Hypothalamus (tissue), 51 donors: ENCODE measurements at regions not wholly inside any gene's neighbourhood (a gene's known extent, or its start where the extent isn't known, plus 50 kb on each side); places are given as distances from the start of the nearest gene placed in this dataset.

ENCODE experiments used
- DNase-seq, 51 donors: peaks; one replicate each; lab custom pipeline; 2025; lab: John Stamatoyannopoulos, UW

DNA sequence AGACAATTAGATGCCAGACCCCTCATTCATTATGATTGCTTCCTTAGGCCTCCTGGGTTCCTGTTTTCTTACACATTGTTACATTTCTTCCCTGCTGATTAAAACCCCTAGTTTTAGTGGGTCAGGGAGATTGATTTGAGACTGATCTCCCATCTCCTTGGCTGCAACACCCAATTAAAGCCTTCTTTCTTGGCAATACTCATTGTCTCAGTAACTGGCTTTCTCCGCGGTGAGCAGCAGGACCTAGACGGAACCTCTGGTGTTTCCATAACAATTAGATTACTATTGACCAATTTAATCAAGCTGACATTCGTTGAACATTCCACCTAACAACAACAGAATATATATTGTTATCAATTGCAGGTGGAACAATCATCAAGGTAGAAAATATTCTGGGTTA, 1676.4 kb upstream of the SLC39A10 start:
- no peak for DNase-seq

DNA sequence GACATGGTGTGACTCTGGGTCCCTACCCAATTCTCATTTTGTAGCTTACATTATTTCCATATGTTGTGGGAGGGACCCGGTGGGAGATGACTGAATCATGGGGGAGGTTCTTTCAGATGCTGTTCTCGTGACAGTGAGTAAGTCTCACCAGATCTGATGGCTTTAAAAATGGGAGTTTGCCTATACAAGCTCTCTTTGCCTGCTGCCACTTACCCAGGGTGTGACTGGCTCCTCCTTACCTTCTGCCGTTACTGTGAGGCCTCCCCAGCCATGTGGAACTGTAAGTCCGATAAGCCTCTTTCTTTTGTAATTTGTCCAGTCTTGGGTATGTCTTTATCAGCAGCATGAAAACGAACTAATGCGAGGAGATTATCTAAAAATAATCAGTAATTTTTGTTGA, 1683.2 kb upstream of the SLC39A10 start:
- DNase-seq, result no peak

DNA sequence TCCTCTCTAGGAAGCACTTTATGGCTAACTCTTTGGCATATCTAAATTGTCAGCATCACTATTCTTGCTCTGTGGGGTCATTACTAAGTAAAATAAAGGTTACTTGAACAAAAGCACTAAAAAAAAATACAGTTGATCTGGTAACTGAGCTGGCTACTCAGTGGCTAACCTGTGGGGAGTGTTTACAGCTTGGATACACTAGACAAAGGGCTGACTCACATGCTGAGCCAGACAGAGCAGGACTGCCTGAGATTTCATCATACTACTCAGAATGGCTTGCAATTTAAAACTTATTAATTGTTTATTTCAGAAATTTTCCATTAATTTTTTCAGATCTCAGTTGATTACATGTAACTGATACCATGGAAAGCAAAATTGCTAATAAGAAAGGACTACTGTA, 1690.4 kb upstream of the SLC39A10 start:
- DNase-seq, result no peak

DNA sequence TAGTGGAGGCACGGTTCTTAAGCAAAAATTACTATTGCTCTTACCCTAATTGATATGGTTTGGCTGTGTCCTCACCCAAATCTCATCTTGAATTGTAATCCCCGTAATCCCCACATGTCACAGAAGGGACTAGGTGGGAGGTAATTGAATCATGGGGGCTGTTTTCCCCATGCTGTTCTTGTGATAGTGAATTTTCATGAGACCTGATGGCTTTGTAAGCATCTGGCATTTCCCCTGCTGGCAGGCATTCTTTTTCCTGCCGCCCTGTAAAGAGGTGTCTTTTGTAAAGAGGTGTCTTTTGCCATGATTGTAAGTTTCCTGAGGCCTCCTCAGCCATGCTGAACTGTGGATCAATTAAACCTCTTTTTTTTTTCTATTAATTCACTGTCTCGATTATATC, 1691.8 kb upstream of the SLC39A10 start:
- no peak for DNase-seq

DNA sequence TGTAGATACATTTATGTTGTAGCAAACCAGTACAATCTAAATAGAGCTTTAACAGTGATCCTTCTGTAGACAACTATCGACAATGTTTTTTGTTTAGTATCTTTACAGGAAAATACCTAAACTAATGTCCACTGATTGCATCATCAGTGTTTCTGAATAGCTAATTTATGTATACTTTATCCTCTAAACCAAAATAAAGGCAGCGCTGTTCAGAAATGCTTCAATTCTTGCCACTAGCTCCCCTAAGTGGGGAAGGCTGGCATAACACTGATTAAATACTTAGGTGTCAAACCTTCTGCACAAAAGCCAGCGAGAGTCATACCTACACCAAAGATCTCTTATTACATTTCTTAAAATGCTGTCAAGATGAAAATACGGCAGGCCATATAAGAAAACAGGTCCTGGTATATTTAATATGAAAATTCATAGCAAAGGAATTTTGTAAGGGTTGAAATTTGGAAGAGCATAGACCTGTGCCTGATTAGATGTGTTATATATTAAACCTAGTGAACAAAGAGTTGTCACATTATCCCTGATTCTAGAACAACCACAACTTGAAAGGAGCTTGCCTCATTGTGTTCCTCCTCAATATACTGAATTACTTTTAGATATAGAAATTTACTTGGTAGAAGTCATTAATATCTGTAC, 1693.4 kb upstream of the SLC39A10 start:
- peak in 3 of 51 donors; percentile 1 to 15 (median 4) for DNase-seq

DNA sequence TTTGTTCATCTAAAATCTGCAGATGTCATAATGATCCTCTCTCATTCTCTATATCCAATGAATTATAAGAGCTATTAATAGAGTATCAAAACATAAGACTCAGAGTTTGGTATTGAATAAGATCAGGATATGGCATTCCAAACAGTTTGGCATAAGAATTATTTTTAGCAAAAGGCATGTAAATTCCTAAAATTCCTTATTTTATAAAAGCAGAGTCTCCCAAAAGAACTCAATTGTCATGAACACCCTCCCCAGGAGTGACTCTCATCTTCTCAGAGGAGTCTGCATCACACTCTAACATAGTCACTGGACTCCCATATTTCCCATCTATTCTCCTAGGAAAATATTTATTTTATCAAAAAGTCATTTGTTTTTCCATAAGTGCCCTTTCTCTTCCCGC, 1710.2 kb upstream of the SLC39A10 start:
- no peak for DNase-seq

DNA sequence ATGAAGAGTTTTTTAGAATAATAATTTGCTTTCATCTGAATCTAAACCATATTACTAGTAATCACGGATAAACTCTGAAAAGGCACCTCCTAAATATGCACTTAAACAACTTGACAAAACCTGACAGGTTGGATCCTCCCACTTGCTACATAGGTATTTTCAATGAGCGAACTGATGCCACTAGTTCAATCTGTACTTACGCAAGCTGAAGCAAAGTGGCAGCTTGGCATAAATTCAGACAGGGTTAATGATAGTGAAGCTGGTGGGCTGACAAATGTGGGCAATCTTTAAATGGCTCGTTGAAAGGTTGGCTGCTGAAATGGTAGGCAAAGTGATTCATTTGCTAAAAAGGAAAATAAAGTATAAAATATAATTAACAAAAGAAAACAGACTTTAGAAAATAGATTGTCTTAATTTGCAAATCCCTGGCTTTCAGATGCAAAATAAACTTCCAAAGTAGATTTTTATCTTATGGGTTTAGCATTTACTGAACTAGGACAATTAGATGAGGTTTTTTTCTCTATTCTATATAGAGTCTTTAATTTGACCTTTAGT, 1713.5 kb upstream of the SLC39A10 start:
- DNase-seq, result peak in 1 of 51 donors; percentile 39

DNA sequence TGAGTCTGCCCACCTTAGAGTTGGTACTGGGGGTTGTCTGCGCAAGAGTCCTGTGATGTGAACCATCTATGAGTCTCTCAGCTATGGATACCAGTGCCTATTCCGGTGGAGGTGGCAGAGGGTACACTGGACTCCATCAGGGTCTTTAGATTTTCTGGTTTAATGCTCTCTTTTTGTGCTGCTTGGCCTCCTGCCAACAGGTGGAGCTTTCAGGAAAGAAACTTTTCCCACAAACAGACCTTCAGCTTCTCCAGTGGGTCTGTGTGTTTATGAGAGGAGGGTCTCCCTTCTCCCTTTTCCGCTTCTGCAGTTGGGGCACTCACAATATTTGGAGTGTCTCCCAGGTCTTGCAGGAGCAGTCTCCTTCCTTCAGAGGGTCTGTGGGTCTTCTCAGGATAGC, 1721.9 kb upstream of the SLC39A10 start:
- DNase-seq, result no peak

DNA sequence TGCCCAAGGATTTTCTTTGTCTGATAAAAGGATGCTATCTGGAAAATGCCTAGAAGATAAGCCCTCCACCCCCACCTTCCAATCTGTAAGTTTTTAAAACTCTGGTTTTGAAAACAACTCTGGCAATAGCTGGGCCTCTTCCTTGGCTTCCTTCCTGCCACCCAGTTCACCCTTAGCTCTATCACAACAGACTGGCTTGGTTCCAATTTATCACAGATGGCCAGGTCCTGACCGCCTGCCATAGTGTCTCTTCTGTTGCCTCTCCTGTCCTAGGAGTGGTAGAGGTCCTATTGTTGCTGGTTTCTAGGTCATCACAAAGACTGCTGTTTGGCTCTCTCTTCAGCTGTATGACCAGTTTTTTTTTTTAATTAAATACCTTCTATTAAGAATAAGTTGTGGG, 1727.9 kb upstream of the SLC39A10 start:
- no peak for DNase-seq

DNA sequence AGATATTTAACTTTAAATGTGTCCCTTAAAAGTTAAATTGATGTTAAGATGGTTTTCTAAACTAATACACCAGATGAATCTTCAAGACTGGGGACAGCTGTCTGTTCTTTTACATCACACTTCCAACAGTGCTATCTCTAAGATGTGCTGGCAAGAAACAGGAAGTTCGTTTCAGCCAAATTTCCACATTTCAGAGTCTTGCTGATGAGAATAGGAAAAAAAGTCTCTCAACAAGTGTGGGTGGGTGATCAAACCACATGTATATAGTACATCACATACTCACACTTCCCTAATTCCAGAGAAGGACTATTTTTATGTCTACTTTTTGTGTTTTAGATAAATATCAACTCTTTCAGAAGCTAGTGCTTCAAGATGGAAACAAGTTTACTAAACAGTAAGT, 1712.8 kb upstream of the TMEFF2 start:
- no peak for DNase-seq

DNA sequence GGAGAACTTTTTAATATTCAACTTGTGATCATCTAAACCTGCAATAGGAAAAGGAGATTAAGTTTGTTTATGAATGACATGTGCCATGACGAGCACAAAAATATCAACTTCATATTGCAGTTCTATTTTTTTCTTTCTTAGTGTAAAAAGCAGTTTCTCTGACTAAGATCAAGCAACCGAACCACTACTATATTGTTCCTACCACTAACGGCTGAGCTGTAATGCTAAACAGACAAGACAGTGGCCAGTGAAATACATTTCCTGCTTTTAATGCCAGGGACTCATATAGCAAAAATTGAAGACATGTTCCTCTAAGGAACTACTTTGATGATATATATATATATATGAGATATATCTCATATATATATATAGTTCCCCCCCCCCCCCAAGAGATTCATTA, 1705.6 kb upstream of the TMEFF2 start:
- DNase-seq, result no peak

DNA sequence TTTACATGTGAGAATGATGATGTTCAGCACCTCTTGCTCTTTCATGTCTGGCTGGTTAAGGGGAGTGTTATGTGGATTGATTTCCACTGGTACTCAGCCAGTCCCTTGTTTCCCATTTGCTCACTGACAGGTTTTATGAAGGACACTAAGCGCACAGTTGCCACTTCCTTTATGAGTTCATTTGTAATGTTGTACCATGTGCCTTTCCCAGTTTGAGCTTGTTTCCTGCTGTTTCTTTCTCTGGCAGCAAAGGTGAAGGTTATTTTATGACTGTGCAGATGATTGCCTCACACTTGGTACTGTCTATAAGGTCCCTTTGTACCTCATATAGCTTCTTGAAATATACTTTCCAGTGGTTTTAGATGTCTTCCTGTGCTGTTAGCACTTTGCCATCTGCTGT, 1700.5 kb upstream of the TMEFF2 start:
- DNase-seq, result no peak

DNA sequence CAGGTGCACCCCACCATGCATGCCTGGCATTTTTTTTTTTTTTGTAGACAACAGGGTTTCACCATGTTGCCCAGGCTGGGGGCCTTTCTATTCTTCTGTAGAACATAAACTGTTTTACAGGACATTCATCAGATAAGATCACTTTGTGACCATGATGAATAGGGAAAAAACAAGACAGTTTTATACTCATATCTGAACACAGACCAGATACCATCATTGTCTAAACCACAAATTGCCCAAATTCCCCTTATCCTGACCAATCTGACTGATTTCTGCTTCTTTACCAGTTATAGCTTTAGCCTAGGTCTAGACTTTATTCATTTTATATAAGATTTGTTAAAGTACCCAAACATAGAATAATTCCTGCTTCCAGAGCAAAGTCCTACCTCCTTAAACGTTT, 1699.3 kb upstream of the TMEFF2 start:
- no peak for DNase-seq

DNA sequence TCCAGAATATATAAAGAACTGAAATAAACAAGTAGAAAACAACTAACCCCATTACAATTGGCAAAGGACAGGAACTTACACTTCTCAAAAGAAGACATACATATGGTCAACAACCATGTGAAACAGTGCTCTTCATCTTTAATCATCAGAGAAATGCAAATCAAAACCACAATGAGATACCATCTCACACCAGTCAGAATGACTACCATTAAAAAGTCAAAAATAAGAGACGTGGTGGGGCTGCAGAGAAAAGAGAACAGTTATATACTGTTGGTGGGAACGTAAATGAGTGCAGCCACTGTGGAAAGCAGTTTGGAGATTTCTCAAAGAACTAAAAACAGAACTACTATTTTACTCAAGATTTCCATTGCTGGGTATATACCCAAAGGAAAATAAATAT, 1696.3 kb upstream of the TMEFF2 start:
- DNase-seq, result no peak

DNA sequence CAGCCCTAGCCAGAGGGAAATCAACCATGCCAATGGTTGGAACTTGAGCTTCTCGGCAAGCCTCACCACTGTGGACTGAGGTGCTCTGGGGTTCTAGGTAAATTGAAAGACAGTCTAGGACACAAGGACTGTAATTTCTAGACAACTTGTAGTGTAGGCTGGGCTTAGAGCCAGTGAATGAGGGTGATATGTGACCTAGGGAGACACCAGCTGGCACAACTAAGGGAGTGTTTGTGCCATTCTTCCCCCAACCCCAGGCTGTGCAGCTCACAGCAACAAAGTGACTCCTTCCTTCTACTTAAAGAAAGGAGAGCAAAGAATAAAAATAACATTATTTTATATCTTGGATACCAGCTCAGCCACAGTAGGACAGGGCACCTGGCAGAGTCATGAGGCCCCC, 1690.7 kb upstream of the TMEFF2 start:
- no peak for DNase-seq

DNA sequence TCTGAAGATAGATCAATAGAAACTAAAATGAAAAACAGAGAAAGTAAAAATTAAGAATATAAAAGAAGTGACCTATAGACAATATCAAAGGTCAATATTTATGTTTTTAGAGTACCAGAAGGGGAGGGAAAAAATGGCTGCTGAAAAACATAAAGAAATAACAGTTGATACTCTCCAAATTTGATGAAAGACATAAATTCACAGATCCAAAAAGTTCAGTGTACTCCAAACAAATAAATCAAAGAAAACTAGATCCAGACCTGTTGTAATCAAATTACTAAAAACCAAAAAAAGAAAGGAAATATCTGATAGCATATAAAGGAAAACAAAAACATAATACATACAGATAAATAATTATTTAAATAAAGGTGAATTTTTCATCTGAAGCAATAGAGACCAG, 1689.1 kb upstream of the TMEFF2 start:
- no peak for DNase-seq

DNA sequence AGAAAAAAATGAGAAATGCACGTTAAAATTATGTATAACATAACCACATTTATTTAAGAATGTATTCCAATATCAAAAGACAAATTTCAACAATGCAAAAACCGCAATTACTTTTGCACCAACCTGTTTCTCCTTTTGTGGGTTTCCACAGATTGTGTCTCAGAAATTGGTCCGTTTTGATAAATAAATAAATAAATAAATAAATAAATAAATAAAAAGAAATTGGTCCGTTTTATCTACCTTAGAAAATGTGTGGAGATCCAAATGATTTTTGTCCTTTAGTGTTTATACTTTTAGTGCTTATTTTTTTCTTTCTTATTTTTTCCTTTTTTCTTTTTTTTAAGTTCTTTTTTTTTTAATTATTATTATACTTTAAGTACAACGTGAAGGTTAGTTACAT, 1682.2 kb upstream of the TMEFF2 start:
- no peak for DNase-seq

DNA sequence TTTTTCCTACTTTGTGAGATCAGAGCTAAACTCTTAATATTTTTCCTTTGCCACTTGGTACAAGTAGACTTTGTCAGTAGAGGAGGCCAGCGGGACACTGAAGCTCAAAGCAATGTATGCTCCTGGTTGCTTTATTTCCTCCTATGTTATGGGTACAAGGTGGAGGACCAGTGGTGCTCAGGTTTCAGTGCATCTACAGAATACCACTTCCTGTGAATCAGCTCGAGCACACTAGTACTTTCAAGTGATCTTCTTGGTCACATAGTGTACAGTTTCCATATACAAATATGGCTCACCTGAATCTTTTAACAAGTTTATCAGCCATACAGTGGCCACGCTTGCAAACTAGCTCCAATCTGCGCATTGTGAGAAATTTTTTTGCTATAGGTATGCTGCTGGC, 1674.8 kb upstream of the TMEFF2 start:
- DNase-seq, result no peak

DNA sequence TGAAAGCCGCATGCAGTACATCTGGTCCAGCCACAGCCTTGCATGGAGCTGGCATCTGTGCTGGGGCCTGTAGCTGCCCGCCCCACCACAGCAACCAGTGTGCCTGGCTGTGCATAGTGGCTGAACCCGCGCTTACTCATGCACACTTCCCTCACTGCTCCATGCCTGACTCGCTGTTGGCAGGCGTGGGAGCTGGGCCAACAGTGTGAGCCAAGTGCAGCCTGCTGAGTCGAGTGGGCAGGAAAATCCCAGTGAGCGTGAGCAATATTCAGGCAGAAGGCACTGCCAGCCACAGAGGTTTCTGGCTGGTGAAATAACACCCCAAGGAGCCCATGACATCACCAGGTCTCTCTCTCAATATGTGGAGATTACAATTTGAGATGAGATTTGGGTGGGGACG, 1674.1 kb upstream of the TMEFF2 start:
- DNase-seq, result peak in 1 of 51 donors; percentile 8

DNA sequence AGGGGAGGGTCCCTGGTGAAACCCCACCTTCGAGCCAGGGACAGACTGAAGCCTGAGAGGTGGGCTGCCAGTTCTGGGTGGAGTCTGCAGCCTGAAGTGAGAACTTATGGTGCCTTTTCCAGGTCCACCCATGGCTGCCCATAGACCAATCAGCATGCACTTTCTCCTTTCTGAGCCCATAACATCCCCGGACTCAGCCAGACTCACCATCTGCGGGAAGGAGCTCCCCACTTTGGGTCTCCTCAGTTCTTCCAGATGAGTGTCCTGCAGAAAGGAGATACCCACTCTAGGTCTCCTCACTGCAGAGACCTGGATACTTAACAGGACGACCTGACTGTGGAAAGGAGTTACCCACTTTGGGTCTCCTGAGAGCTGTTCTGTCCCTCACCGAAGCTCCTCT, 1673.4 kb upstream of the TMEFF2 start:
- DNase-seq, result no peak

DNA sequence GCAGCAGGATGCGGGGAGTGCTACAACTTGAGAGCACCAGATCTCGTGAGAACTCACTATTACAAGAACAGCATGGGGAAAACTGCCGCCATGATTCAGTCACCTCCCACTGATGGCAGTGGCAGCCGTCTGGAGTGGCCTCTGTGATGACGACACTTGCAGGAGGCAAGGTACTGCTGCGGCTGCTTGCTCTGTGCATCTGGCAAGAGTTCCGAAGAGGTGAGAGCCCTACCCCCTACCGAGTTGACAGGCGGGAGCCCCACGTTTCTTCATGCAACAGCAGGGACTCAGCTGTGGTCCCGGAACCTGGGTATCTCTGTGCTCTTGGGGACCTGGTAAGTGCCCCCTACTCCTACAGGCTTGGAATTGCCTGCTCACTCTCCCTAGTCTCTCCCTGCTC, 1672.7 kb upstream of the TMEFF2 start:
- no peak for DNase-seq

DNA sequence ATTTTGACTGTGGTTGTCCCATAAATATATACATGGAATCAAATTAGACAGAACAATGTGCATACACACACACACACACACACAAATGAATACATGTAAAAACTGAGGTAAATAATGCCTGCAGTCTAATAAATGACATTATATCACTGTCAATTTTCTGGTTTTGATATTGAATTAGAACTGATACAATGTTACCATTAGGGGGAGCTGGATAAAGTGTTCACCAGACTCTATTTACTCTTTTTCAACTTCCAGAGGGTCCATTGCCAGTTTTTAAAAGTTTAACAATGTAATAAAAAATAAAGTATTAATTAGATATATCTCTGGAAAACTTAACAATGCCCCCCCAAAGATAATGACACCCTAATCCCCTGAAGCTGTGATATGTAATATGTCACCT, 1666.8 kb upstream of the TMEFF2 start:
- no peak for DNase-seq

DNA sequence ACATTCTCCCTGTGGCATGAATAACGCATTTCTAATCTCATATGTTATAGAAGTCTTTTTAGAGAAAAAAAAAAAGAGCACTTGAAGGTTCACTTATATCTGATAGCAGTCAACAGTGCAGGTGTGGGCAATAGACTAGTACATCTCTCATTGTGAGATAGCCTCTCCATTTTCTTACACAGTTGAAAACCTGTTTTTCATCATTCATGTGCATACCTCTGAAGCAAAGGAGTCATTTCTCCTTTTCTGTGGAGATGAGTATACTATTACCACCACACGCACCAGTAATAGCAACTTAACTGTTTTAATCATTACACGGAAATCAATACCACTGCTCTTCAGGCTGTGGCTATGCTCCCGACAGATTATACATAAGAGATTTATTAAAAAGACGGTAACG, 1653.3 kb upstream of the TMEFF2 start:
- no peak for DNase-seq
